ENCODE measurements at regions not wholly inside any gene's neighbourhood (a gene's known extent, or its start where the extent isn't known, plus 50 kb on each side); places are given as distances from the start of the nearest gene placed in this dataset.

GRCh38 chr5:27619982-27620381 lies 581.6 kb upstream of the CDH9 start:
- TF ChIP-seq CTCF (IDR thresholded peaks at IDR 0.05) (no peak), POLR2AphosphoS5 (IDR thresholded peaks at IDR 0.05) (no peak), POLR2A (IDR thresholded peaks at IDR 0.05) (no peak)

Measured in prostate gland (tissue), 2 donors.